OCI-LY7 (cell line): ENCODE measurements at regions not wholly inside any gene's neighbourhood (a gene's known extent, or its start where the extent isn't known, plus 50 kb on each side); places are given as distances from the start of the nearest gene placed in this dataset.

Source experiments
- BruUV-seq: library from RNA; stranded (reverse); fragments of 400-500 nt; replicated peaks from 2 replicates; lab custom pipeline; 2021; lab: Mats Ljungman, UMichigan
- CTCF ChIA-PET: fragments of 300-600 bp; sonication (Branson Sonifier 250); formaldehyde crosslinking; loops from one replicate; lab custom pipeline; 2022; ENCODE audit warnings: antibody characterized with exemption; ENCODE audit not compliant: unreplicated experiment; lab: Charles Lee
- POLR2A ChIA-PET: fragments of 300-600 bp; sonication (Branson Sonifier 250); formaldehyde crosslinking; loops from one replicate; lab custom pipeline; 2022; ENCODE audit warnings: antibody characterized with exemption; lab: Charles Lee
- DNase-seq: peaks from one replicate; pipeline ENCODE4 v3.0.0-alpha.2; 2015; ENCODE audit warnings: low spot score
- H2AFZ ChIP-seq: fragments of 200-600 bp; sonication (generic), shearing (Covaris generic); 2 replicates; pipeline ENCODE4 v1.6.1; 2014; ENCODE audit warnings: mild to moderate bottlenecking, antibody characterized with exemption, low read length, moderate library complexity
- H3K27ac ChIP-seq: fragments of 200-600 bp; sonication (generic); 2 replicates; pipeline ENCODE4 v1.5.1; 2014; ENCODE audit warnings: mixed run types, low read depth, mild to moderate bottlenecking, moderate library complexity, low read length, inconsistent platforms; ENCODE audit not compliant: poor library complexity, severe bottlenecking
- H3K36me3 ChIP-seq: fragments of 200-600 bp; sonication (generic); 2 replicates; pipeline ENCODE4 v1.6.1; 2014; ENCODE audit warnings: mild to moderate bottlenecking, antibody characterized with exemption, low read length, moderate library complexity, mixed read lengths; ENCODE audit not compliant: insufficient read depth
- H3K4me1 ChIP-seq: fragments of 200-600 bp; sonication (generic); 2 replicates; pipeline ENCODE4 v1.5.1; 2014; ENCODE audit warnings: mild to moderate bottlenecking, low read length; ENCODE audit not compliant: insufficient read depth, poor library complexity, severe bottlenecking
- H3K4me2 ChIP-seq: fragments of 200-600 bp; sonication (generic); 2 replicates; pipeline ENCODE4 v1.6.1; 2014; ENCODE audit warnings: mild to moderate bottlenecking, low read length
- H3K4me3 ChIP-seq: fragments of 200-600 bp; sonication (generic); 2 replicates; pipeline ENCODE4 v1.5.1; 2014; ENCODE audit warnings: mild to moderate bottlenecking, low read depth, low read length; ENCODE audit not compliant: poor library complexity, severe bottlenecking
- H3K79me2 ChIP-seq: fragments of 200-600 bp; sonication (generic); 2 replicates; pipeline ENCODE4 v1.6.1; 2016; ENCODE audit warnings: low read depth, mild to moderate bottlenecking, low read length, moderate library complexity, mixed read lengths; ENCODE audit not compliant: insufficient read depth
- H3K9me2 ChIP-seq: fragments of 200-600 bp; sonication (generic); 2 replicates; pipeline ENCODE4 v1.6.1; 2016; ENCODE audit warnings: mild to moderate bottlenecking, low read length, mixed read lengths; ENCODE audit not compliant: insufficient read depth
- H3K9me3 ChIP-seq: fragments of 200-600 bp; sonication (generic); 2 replicates; pipeline ENCODE4 v1.6.1; 2014; ENCODE audit warnings: mild to moderate bottlenecking, mixed run types, low read length, mixed read lengths
- H4K20me1 ChIP-seq: fragments of 200-600 bp; sonication (generic); 2 replicates; pipeline ENCODE4 v1.6.1; 2014; ENCODE audit warnings: mild to moderate bottlenecking, antibody characterized with exemption, low read length, moderate library complexity, mixed read lengths; ENCODE audit not compliant: insufficient read depth
- EZH2phosphoT487 ChIP-seq: fragments of 200-600 bp; sonication (generic); IDR thresholded peaks from 2 replicates; pipeline ENCODE4 v1.6.1; 2018; ENCODE audit warnings: low read depth, borderline replicate concordance, mild to moderate bottlenecking, mixed run types, antibody characterized with exemption, low read length, moderate library complexity, mixed read lengths
- intact Hi-C: fragments of 100-400 bp; cut with micrococcal nuclease; formaldehyde crosslinking; loops from one replicate; pipeline ENCODE4 v1.10.0; 2022; ENCODE audit not compliant: unreplicated experiment
- TF ChIP-seq, protein P1 (sequence below): fragments of 200-600 bp; sonication (generic); conservative IDR thresholded peaks from 2 replicates; pipeline ENCODE4 v1.5.1; 2014; ENCODE audit warnings: mild to moderate bottlenecking, antibody characterized with exemption, low read length, moderate library complexity, mixed read lengths

GRCh38 chr4:14559646-14560045 lies 442.6 kb upstream of the CPEB2 start:
- BruUV-seq, result no TSS peak
- H4K20me1 ChIP-seq, result no peaks in the 10 kb centered on the region
- TF ChIP-seq, protein P1, sequence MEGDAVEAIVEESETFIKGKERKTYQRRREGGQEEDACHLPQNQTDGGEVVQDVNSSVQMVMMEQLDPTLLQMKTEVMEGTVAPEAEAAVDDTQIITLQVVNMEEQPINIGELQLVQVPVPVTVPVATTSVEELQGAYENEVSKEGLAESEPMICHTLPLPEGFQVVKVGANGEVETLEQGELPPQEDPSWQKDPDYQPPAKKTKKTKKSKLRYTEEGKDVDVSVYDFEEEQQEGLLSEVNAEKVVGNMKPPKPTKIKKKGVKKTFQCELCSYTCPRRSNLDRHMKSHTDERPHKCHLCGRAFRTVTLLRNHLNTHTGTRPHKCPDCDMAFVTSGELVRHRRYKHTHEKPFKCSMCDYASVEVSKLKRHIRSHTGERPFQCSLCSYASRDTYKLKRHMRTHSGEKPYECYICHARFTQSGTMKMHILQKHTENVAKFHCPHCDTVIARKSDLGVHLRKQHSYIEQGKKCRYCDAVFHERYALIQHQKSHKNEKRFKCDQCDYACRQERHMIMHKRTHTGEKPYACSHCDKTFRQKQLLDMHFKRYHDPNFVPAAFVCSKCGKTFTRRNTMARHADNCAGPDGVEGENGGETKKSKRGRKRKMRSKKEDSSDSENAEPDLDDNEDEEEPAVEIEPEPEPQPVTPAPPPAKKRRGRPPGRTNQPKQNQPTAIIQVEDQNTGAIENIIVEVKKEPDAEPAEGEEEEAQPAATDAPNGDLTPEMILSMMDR, result no peak
- TF ChIP-seq EZH2phosphoT487, result no peak
- H3K4me2 ChIP-seq, result no peak overlapping the region
- H2AFZ ChIP-seq, result no peak overlapping the region
- no peaks in the 10 kb centered on the region for H3K9me2 ChIP-seq
- H3K4me1 ChIP-seq, result no peaks in the 10 kb centered on the region
- ChIA-PET POLR2A (no interaction called here), CTCF (no interaction called here)
- H3K4me3 ChIP-seq, result no peak overlapping the region
- no peaks in the 10 kb centered on the region for H3K9me3 ChIP-seq
- H3K36me3 ChIP-seq, result no peaks in the 10 kb centered on the region
- intact Hi-C loops, result no loop called here
- no peak for DNase-seq
- H3K79me2 ChIP-seq, result no peaks in the 10 kb centered on the region
- no peak overlapping the region for H3K27ac ChIP-seq

DNA sequence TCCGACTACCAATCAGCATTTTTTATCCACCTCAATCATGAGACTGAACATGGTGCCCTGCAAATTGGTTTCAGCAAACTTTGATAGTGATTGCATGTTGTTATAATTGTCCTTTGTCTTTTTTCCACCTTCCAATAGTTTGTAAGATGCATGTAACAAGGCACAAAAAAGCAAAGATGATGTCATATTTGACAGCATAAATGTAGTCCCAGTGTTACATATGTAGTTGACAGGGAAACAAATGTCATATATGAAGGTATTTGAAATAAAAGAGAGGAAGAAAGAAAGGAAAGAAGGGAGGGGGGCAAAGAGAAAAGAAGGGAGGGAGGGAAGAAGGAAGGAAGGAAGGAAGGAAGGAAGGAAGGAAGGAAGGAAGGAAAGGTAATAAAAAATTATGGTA lies 441.7 kb upstream of the CPEB2 start:
- POLR2A ChIA-PET, result no interaction called here

DNA sequence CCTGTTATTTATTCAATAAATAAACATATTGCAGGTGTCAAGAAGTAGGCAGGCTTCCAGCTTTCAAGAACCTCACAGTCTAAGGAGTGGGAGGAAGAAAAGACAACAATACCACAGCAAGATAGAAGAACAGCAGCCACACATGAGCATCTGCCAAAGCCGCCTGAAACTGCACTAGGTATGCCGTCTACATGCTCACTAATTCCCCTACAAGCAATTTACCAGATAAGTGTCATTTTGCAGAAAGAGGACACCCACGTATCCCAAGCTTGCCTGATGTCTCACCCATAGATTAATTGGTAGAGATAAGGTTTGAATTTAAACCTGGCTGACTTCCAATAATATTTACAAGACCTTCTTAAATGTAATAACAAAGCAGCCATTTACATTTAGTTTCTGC lies 439.4 kb upstream of the CPEB2 start:
- Histone ChIP-seq H3K36me3 (no peaks in the 10 kb centered on the region), H3K4me2 (no peak overlapping the region), H3K4me3 (no peak overlapping the region), H2AFZ (no peak overlapping the region), H3K79me2 (no peaks in the 10 kb centered on the region), H3K9me2 (no peaks in the 10 kb centered on the region), H3K4me1 (no peaks in the 10 kb centered on the region), H3K27ac (no peak overlapping the region), H3K9me3 (no peaks in the 10 kb centered on the region), H4K20me1 (no peaks in the 10 kb centered on the region)
- DNase-seq, result no peak
- no TSS peak for BruUV-seq
- ChIA-PET CTCF (no interaction called here), POLR2A (no interaction called here)
- TF ChIP-seq, protein P1, result no peak
- no peak for TF ChIP-seq EZH2phosphoT487
- intact Hi-C loops, result no loop called here

More for the DNA sequence above, 441.7 kb upstream of the CPEB2 start:
- no peak overlapping the region for H3K4me2 ChIP-seq
- no peak for DNase-seq
- TF ChIP-seq, protein P1, result no peak
- no peak for TF ChIP-seq EZH2phosphoT487
- no peaks in the 10 kb centered on the region for H3K9me2 ChIP-seq
- H3K36me3 ChIP-seq, result no peaks in the 10 kb centered on the region
- H3K27ac ChIP-seq, result no peak overlapping the region
- H3K9me3 ChIP-seq, result no peaks in the 10 kb centered on the region
- H2AFZ ChIP-seq, result no peak overlapping the region
- no TSS peak for BruUV-seq
- intact Hi-C loops, result no loop called here
- H4K20me1 ChIP-seq, result no peaks in the 10 kb centered on the region
- H3K4me1 ChIP-seq, result no peaks in the 10 kb centered on the region
- CTCF ChIA-PET, result no interaction called here
- H3K4me3 ChIP-seq, result no peak overlapping the region
- H3K79me2 ChIP-seq, result no peaks in the 10 kb centered on the region
